Small intestine (tissue), 7 donors: ENCODE measurements at regions not wholly inside any gene's neighbourhood (a gene's known extent, or its start where the extent isn't known, plus 50 kb on each side); places are given as distances from the start of the nearest gene placed in this dataset.

ENCODE experiments used
- DNase-seq, 2 donors: peaks; one replicate each; pipeline versions ENCODE4 v3.0.0 to v3.0.0-alpha.2; 2013
- FAIRE-seq: peaks from 2 replicates; lab custom pipeline; 2012; peaks lifted over from hg19 to GRCh38; lab: Jason Lieb, UNC
- H3K27ac ChIP-seq, 3 donors: one replicate each; pipeline ENCODE4 v1.5.1; 2013; ENCODE audit warnings: low read length in 2 of 3, mild to moderate bottlenecking in 2 of 3, control low read depth in 1 of 3, inconsistent platforms in 1 of 3, low read depth in 1 of 3, moderate library complexity in 1 of 3
- H3K27me3 ChIP-seq, 3 donors: one replicate each; pipeline ENCODE4 v1.6.1; 2013; ENCODE audit warnings: low read length in 3 of 3, inconsistent platforms in 1 of 3; ENCODE audit not compliant: control insufficient read depth in 3 of 3, insufficient read depth in 3 of 3
- H3K36me3 ChIP-seq, 3 donors: one replicate each; pipeline ENCODE4 v1.6.1; 2013; ENCODE audit warnings: low read length in 3 of 3, inconsistent platforms in 1 of 3, low read depth in 1 of 3, mild to moderate bottlenecking in 1 of 3, moderate library complexity in 1 of 3; ENCODE audit not compliant: control insufficient read depth in 3 of 3, insufficient read depth in 2 of 3
- H3K4me1 ChIP-seq, 3 donors: one replicate each; pipeline ENCODE4 v1.6.1; 2013; ENCODE audit warnings: low read length in 2 of 3, inconsistent platforms in 1 of 3, low read depth in 1 of 3, mild to moderate bottlenecking in 1 of 3, moderate library complexity in 1 of 3; ENCODE audit not compliant: control insufficient read depth in 3 of 3, insufficient read depth in 2 of 3
- H3K4me3 ChIP-seq, 3 donors: one replicate each; pipeline ENCODE4 v1.5.1; 2013; ENCODE audit warnings: low read length in 3 of 3, control low read depth in 1 of 3, inconsistent platforms in 1 of 3, low read depth in 1 of 3, mild to moderate bottlenecking in 1 of 3, moderate library complexity in 1 of 3
- H3K9me3 ChIP-seq, 2 donors: one replicate each; pipeline ENCODE4 v1.6.1; 2013; ENCODE audit warnings: low read depth in 1 of 2, low read length in 1 of 2; ENCODE audit not compliant: control insufficient read depth in 2 of 2, insufficient read depth in 1 of 2
- WGBS, 3 donors: extraction: QIAGEN DNeasy Blood & Tissue Kit; methylation state at CpG; one replicate each; pipeline ENCODE4 v1.1.7; 2013; 5-methylcytosine and 5-hydroxymethylcytosine counted together
- donor health status: healthy with polysubstance abuse.
- donor health status: control.
- donor health status: control.
- donor health status: Bipolar disorder and iron deficiency.
- donor health status: healthy.

DNA sequence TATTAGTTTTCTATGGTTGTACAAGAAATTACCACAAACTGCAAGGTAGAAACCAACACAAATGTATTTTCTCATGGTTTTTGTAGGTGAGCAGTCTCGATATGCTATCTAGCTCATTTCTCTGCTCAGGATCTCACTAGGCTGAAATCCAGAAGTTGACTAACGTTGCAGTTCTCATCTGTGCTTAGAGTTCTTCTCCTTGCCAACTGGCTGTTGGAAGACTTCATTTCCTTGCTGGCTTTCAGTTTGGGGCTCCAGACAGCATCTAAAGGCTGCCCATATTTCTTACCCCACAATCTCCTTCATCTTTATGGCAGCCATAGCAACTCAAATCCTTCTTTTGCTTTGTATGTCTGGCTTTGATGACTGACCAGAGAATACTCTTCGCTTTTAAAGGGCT, 362.6 kb upstream of the ADGRL4 start:
- H3K9me3 ChIP-seq: no peaks in the 10 kb centered on the region
- no peaks in the 10 kb centered on the region for H3K27me3 ChIP-seq
- DNase-seq (no peak), FAIRE-seq (no peak)
- H3K4me3 ChIP-seq: no peak overlapping the region
- H3K4me1 ChIP-seq: no peaks in the 10 kb centered on the region
- no peak overlapping the region for H3K27ac ChIP-seq
- H3K36me3 ChIP-seq: no peaks in the 10 kb centered on the region
- 73 to 82% (median 78%) methylated on average over 3 of the region's 3 CpGs for WGBS, 3 donors

DNA sequence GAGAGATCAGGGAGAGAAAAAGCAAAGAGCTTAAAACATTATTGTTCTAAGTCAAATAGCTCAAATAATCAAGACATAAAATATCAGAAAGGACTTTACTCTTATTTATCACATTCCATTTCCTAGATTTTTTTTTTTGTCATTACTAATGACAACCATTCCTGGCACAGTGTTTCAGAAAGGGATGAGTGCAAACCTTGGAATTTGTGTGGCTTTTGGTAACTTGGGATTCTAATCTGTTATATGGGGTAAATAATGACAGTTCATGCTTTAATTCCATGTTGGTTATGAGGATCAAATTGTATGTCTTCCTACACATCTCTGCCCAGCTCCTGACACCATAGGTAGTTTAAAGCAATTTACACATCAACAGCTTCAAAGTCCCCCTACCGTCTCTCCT, 358.4 kb upstream of the ADGRL4 start:
- Histone ChIP-seq H3K4me1 (no peaks in the 10 kb centered on the region), H3K36me3 (no peaks in the 10 kb centered on the region), H3K4me3 (no peak overlapping the region), H3K27me3 (no peaks in the 10 kb centered on the region), H3K9me3 (no peaks in the 10 kb centered on the region), H3K27ac (no peak overlapping the region)
- DNase-seq (no peak), FAIRE-seq (no peak)
- 73 to 88% (median 86%) methylated on average over 1 of the region's 1 CpG for WGBS, 3 donors

DNA sequence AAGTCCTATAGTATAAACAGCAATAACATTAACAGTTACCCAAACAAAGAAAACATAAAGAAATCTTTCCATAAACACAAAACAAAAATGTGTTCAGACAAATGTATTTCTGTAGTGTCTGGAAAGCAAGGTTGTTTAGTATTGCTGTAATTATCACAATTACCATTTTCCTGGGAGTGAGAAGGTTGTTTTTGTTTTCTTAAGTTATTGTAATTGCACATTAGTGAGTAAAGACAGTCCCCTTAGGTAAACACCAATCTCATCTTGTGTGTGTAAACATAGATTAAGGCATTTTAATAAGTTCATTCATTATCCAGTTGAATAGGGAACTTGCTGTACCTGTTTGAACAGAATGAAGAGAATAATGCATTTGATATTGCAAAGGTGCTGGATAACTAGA, 356.9 kb upstream of the ADGRL4 start:
- FAIRE-seq: no peak

DNA sequence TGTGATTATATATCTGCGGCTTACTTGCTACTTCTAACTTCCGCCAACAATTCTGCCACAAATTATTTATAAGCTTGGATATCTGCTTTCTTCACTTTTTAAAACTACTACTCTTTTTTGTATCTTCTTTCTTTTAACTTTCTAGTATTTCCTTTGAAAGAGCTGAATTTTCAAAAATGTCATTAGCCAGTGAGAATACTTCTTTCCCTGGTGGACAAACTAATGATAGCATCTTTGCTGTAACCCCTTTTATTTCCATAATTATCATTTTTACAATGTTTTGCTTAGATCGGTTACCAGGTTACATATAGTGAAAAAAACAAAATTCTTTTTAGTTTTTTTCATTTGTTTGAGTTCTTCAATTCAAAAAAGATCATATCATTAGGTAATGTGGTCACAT, 355.9 kb upstream of the ADGRL4 start:
- Histone ChIP-seq H3K4me1 (no peaks in the 10 kb centered on the region), H3K4me3 (no peak overlapping the region), H3K27ac (no peak overlapping the region), H3K36me3 (no peaks in the 10 kb centered on the region), H3K9me3 (no peaks in the 10 kb centered on the region), H3K27me3 (no peaks in the 10 kb centered on the region)
- 79 to 91% (median 86%) methylated on average over 3 of the region's 3 CpGs for WGBS, 3 donors
- DNase-seq: no peak
- peak; percentile 10 for FAIRE-seq

More for the DNA sequence above, 356.9 kb upstream of the ADGRL4 start:
- DNase-seq: no peak
- Histone ChIP-seq H3K4me3 (no peak overlapping the region), H3K4me1 (no peaks in the 10 kb centered on the region), H3K36me3 (no peaks in the 10 kb centered on the region), H3K27me3 (no peaks in the 10 kb centered on the region), H3K9me3 (no peaks in the 10 kb centered on the region), H3K27ac (no peak overlapping the region)

DNA sequence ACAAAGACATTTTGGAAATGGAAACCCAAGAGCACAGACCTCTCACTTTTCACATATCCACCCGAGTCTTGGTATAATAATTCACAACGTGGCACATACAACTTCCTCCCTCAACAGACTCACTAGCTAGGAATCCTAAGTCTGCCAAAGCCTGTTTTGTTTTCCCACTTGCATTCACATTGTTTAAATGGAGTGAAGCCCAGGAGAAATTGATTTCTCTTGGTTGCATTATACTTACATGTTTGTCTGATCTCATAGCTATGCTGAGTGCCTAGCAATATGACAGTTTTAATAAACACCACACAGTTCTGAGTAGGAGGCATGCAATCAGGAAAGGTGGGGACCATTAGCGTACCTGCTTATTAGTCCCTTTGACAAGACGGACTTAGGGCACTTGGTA, 348.6 kb upstream of the ADGRL4 start:
- no peak for FAIRE-seq
- no peak overlapping the region for H3K27ac ChIP-seq
- H3K4me3 ChIP-seq: no peak overlapping the region
- 61 to 62% (median 62%) methylated on average over 4 of the region's 4 CpGs for WGBS, 3 donors
- no peaks in the 10 kb centered on the region for H3K4me1 ChIP-seq
- no peaks in the 10 kb centered on the region for H3K36me3 ChIP-seq
- H3K27me3 ChIP-seq: no peaks in the 10 kb centered on the region
- DNase-seq: no peak
- no peaks in the 10 kb centered on the region for H3K9me3 ChIP-seq

DNA sequence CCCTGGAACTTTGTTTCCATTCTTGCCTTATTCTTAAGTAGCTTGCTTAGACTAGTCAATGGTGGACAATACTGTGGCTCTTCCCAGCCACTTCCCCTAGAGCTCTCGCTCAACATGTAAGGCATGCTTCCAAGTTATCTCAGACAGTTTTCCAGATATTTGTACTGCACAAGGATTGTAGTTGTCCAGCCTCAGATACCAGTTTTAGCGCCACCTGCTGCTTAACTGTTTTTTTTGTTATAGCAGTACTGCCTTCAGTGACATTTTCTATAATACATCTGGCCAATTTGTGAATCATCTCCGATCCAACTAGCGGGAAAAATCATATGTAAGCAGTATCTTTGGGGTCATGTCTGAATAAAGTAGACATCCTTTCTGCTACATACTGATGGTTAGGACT, 346.7 kb upstream of the ADGRL4 start:
- H3K36me3 ChIP-seq: no peaks in the 10 kb centered on the region
- no peak overlapping the region for H3K27ac ChIP-seq
- WGBS, 3 donors: 41 to 61% (median 42%) methylated on average over 4 of the region's 4 CpGs
- no peaks in the 10 kb centered on the region for H3K4me1 ChIP-seq
- DNase-seq (peak; percentile 5 to 14), FAIRE-seq (no peak)
- H3K4me3 ChIP-seq: no peak overlapping the region
- no peaks in the 10 kb centered on the region for H3K27me3 ChIP-seq
- no peaks in the 10 kb centered on the region for H3K9me3 ChIP-seq

DNA sequence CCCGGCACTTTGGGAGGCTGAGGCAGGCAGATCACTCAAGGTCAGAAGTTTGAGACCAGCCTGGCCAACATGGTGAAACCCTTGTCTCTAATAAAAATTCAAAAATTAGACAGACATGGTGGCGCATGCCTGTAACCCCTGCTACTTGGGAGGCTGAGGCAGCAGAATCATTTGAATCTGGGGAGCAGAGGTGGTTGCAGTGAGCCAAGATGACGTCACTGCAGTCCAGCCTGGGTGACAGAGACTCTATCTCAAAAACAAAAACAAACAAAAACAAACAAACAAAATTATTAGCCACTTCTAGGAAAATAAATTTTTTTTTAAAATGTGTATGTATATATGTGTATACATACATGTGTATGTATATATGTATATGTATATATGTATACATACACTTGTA, 320.3 kb upstream of the ADGRL4 start:
- H3K27ac ChIP-seq: no peak overlapping the region
- H3K9me3 ChIP-seq: peaks cover 0 to 4% of the 10 kb centered on the region in 2 donors
- no peak overlapping the region for H3K4me3 ChIP-seq
- WGBS, 3 donors: 85 to 89% (median 87%) methylated on average over 3 of the region's 3 CpGs
- no peaks in the 10 kb centered on the region for H3K36me3 ChIP-seq
- no peak for FAIRE-seq
- no peak for DNase-seq
- no peaks in the 10 kb centered on the region for H3K4me1 ChIP-seq
- H3K27me3 ChIP-seq: no peaks in the 10 kb centered on the region

DNA sequence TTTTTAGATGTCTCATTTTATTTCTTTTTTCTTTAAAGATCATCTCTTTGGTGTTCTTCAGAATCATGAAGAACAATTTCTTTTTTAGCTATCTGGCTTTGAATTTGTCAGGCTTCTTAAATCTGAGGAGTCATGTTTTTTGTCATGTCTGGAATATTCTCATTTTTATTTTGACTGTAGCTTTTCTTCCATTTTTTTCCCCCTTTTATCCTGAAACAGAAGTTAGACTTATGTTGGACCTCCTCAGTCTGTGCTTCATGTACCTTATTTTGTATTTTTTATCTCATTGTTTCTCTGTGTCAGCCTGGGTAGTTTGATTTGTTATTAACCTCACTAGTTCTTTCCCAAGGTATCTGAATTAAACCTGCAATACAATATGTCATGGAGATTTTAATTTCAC, 319.2 kb upstream of the ADGRL4 start:
- FAIRE-seq: no peak
- Histone ChIP-seq H3K4me3 (no peak overlapping the region), H3K27me3 (no peaks in the 10 kb centered on the region), H3K4me1 (no peaks in the 10 kb centered on the region), H3K27ac (no peak overlapping the region), H3K36me3 (no peaks in the 10 kb centered on the region), H3K9me3 (peaks cover 0 to 4% of the 10 kb centered on the region in 2 donors)
- DNase-seq: no peak

DNA sequence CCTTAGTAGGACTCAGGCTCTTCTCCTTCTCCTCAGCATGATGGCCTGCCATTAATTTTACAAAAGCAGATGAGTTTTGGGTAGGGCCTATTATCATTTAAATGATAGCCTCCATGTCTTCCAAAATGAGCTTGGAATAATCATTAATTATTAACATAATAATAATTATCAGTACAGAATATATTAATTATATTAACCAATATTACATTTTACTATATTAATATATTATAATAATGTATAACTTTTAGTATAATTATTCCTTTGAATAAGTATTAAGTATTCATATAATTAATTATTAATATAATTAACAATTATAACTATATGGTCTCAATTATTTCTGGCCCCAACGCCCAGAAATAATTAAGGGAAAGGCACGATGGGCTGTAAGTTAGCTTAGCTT, 318.6 kb upstream of the ADGRL4 start:
- H3K27me3 ChIP-seq: no peaks in the 10 kb centered on the region
- DNase-seq (no peak), FAIRE-seq (peak; percentile 33)
- peaks cover 0 to 4% of the 10 kb centered on the region in 2 donors for H3K9me3 ChIP-seq
- H3K4me1 ChIP-seq: no peaks in the 10 kb centered on the region
- H3K4me3 ChIP-seq: no peak overlapping the region
- 91 to 94% (median 91%) methylated on average over 2 of the region's 2 CpGs for WGBS, 3 donors
- no peak overlapping the region for H3K27ac ChIP-seq
- H3K36me3 ChIP-seq: no peaks in the 10 kb centered on the region
